Body of pancreas (tissue), 4 donors: ENCODE measurements at regions not wholly inside any gene's neighbourhood (a gene's known extent, or its start where the extent isn't known, plus 50 kb on each side); places are given as distances from the start of the nearest gene placed in this dataset.
A peak's percentile ranks its signal among the peaks of the same experiment; 100 is the strongest.

Experiments used
- ATAC-seq: fragments of 150-250 bp; one replicate; pipeline ENCODE4 v1.9.1; 2016
- DNase-seq, 4 donors: peaks; one replicate each; pipeline ENCODE4 v3.0.0-alpha.2; 2019
- H3K27ac ChIP-seq, 4 donors: fragments of 200-600 bp; sonication (generic); 1 replicate in 3 of 4; 2 replicates in 1 of 4; pipeline versions ENCODE4 v1.5.1 to v1.6.1; 2016 to 2019; ENCODE audit warnings: mild to moderate bottlenecking in 1 of 4, mixed read lengths in 1 of 4, moderate library complexity in 1 of 4
- H3K27me3 ChIP-seq, 2 donors: fragments of 200-600 bp; sonication (generic); one replicate each; pipeline ENCODE4 v1.6.0; 2016; ENCODE audit warnings: mild to moderate bottlenecking in 1 of 2
- H3K36me3 ChIP-seq, 2 donors: fragments of 200-600 bp; sonication (generic); replicated peaks in 1 of 2; 2 replicates each; pipeline ENCODE4 v1.5.1; 2016; ENCODE audit warnings: low read depth in 2 of 2; ENCODE audit not compliant: insufficient read depth in 1 of 2
- H3K4me1 ChIP-seq: fragments of 200-600 bp; sonication (generic); one replicate; pipeline ENCODE4 v1.6.0; 2016
- H3K4me3 ChIP-seq, 2 donors: fragments of 200-600 bp; sonication (generic); 1 replicate in 1 of 2; 2 replicates in 1 of 2; pipeline ENCODE4 v1.5.1; 2016 to 2019
- H3K9me3 ChIP-seq, 3 donors: fragments of 200-600 bp; sonication (generic); 1 replicate in 2 of 3; 2 replicates in 1 of 3; pipeline ENCODE4 v1.5.1; 2016
- CTCF ChIP-seq, 7 experiments: fragments of 450-650 bp in 4 of 7; fragments of 200-600 bp in 3 of 7; sonication (generic) in 3 of 7; IDR thresholded peaks; one replicate each; pipeline ENCODE4 v1.5.1; 2016 to 2019; ENCODE audit warnings: antibody characterized with exemption in 7 of 7
- POLR2A ChIP-seq, 3 donors: fragments of 450-650 bp; IDR thresholded peaks; one replicate each; pipeline ENCODE4 v1.6.1; 2016; ENCODE audit warnings: antibody characterized with exemption in 3 of 3, mild to moderate bottlenecking in 2 of 3
- WGBS, 2 donors: methylation state at CpG; one replicate each; pipeline ENCODE4 v1.1.5; 2017; 5-methylcytosine and 5-hydroxymethylcytosine counted together
- intact Hi-C: fragments of 100-400 bp; cut with DNase I; formaldehyde crosslinking; loops from one replicate; pipeline ENCODE4 v1.15.1; 2023

- H3K27me3 ChIP-seq = no peaks in the 10 kb centered on the region
- TF ChIP-seq CTCF (IDR thresholded peaks at IDR 0.05) (no peak), POLR2A (IDR thresholded peaks at IDR 0.05) (no peak)
- H3K27ac ChIP-seq = no peak overlapping the region
- ATAC-seq (no peak), DNase-seq (no peak)
- no peaks in the 10 kb centered on the region for H3K9me3 ChIP-seq
- H3K36me3 ChIP-seq = no peaks in the 10 kb centered on the region
- intact Hi-C loops = no loop called here
- no peak overlapping the region for H3K4me3 ChIP-seq
- WGBS, 2 donors = 82 to 95% methylated on average over 2 of the region's 2 CpGs
- H3K4me1 ChIP-seq = peaks cover 4% of the 10 kb centered on the region
Observed at GRCh38 chr20:40890181-40890580, 138.4 kb upstream of the TOP1 start.

GRCh38 chr20:40890635-40891034 lies 138.0 kb upstream of the TOP1 start:
- Histone ChIP-seq H3K9me3 (no peaks in the 10 kb centered on the region), H3K27me3 (no peaks in the 10 kb centered on the region), H3K27ac (no peak overlapping the region), H3K36me3 (no peaks in the 10 kb centered on the region), H3K4me3 (no peak overlapping the region), H3K4me1 (peaks cover 4% of the 10 kb centered on the region)
- no peak for ATAC-seq
- DNase-seq = no peak
- TF ChIP-seq CTCF (IDR thresholded peaks at IDR 0.05) = no peak
- TF ChIP-seq POLR2A (IDR thresholded peaks at IDR 0.05) = no peak
- intact Hi-C loops = no loop called here

- no peaks in the 10 kb centered on the region for H3K27me3 ChIP-seq
- no peak for ATAC-seq
- DNase-seq = no peak
- no peaks in the 10 kb centered on the region for H3K36me3 ChIP-seq
- peaks cover 4% of the 10 kb centered on the region for H3K4me1 ChIP-seq
- no peak for TF ChIP-seq POLR2A (IDR thresholded peaks at IDR 0.05)
- TF ChIP-seq CTCF (IDR thresholded peaks at IDR 0.05) = no peak
- no peak overlapping the region for H3K4me3 ChIP-seq
- H3K27ac ChIP-seq = no peak overlapping the region
- H3K9me3 ChIP-seq = no peaks in the 10 kb centered on the region
- intact Hi-C loops = no loop called here
Observed at GRCh38 chr20:40891351-40891750, 137.3 kb upstream of the TOP1 start.

- Histone ChIP-seq H3K27me3 (no peaks in the 10 kb centered on the region), H3K4me3 (no peak overlapping the region), H3K9me3 (no peaks in the 10 kb centered on the region), H3K27ac (no peak overlapping the region), H3K4me1 (no peaks in the 10 kb centered on the region), H3K36me3 (no peaks in the 10 kb centered on the region)
- 59 to 89% methylated on average over 2 of the region's 2 CpGs for WGBS, 2 donors
- intact Hi-C loops = no loop called here
- ATAC-seq = no peak
- TF ChIP-seq POLR2A (IDR thresholded peaks at IDR 0.05) = no peak
- no peak for TF ChIP-seq CTCF (IDR thresholded peaks at IDR 0.05)
- no peak for DNase-seq
Observed at GRCh38 chr20:40892642-40893041, 136.0 kb upstream of the TOP1 start.

GRCh38 chr20:40893610-40894236 lies 134.9 kb upstream of the TOP1 start:
- WGBS, 2 donors = 33 to 89% methylated on average over 1 of the region's 1 CpG

More at GRCh38 chr20:40893610-40894236, 134.9 kb upstream of the TOP1 start:
- TF ChIP-seq POLR2A (IDR thresholded peaks at IDR 0.05) (no peak), CTCF (IDR thresholded peaks at IDR 0.05) (no peak)
- Histone ChIP-seq H3K9me3 (no peaks in the 10 kb centered on the region), H3K4me1 (no peaks in the 10 kb centered on the region), H3K4me3 (no peak overlapping the region), H3K27ac (no peak overlapping the region), H3K27me3 (no peaks in the 10 kb centered on the region), H3K36me3 (no peaks in the 10 kb centered on the region)
- no peak for ATAC-seq
- intact Hi-C loops = no loop called here
- peak in 1 of 4 donors; percentile 22 for DNase-seq
